ENCODE measurements at regions not wholly inside any gene's neighbourhood (a gene's known extent, or its start where the extent isn't known, plus 50 kb on each side); places are given as distances from the start of the nearest gene placed in this dataset.

- H3K4me1 ChIP-seq (ENCODE audit: control extremely low read depth in 1 of 4, control insufficient read depth in 4 of 4, insufficient read depth in 4 of 4, low read length in 3 of 4): no peaks in the 10 kb centered on the region
- CTCF ChIA-PET: no interaction called here
- no peaks in the 10 kb centered on the region for H3K9me3 ChIP-seq (ENCODE audit: control extremely low read depth in 1 of 5, control insufficient read depth in 4 of 5, insufficient read depth in 2 of 5, low read depth in 1 of 5, low read length in 4 of 5)
- POLR2A ChIA-PET: no interaction called here
- no peak for DNase-seq
- H3K4me3 ChIP-seq (ENCODE audit: control insufficient read depth in 1 of 7, extremely low read depth in 1 of 7, insufficient read depth in 4 of 7, low read depth in 2 of 7, low read length in 6 of 7): no peak overlapping the region
- no peaks in the 10 kb centered on the region for H3K36me3 ChIP-seq (ENCODE audit: control insufficient read depth in 4 of 4, insufficient read depth in 4 of 4, low read length in 3 of 4)
- peaks cover 0 to 2% (median 0%) of the 10 kb centered on the region in 5 experiments for H3K27me3 ChIP-seq (replicated peaks in 2 of 5; ENCODE audit: control insufficient read depth in 4 of 5, insufficient read depth in 5 of 5, low read length in 4 of 5)
- no peak overlapping the region for H3K27ac ChIP-seq (ENCODE audit: insufficient read depth in 1 of 2, low read depth in 1 of 2, low read length in 2 of 2, poor library complexity in 1 of 2, severe bottlenecking in 2 of 2)
- 58% methylated on average over 1 of the region's 2 CpGs for WGBS (ENCODE audit: insufficient coverage)
Observed at GRCh38 chr1:213573648-213574009, 414.1 kb upstream of the PROX1 start.

- no peaks in the 10 kb centered on the region for H3K36me3 ChIP-seq (ENCODE audit: control insufficient read depth in 4 of 4, insufficient read depth in 4 of 4, low read length in 3 of 4)
- H3K27ac ChIP-seq (ENCODE audit: insufficient read depth in 1 of 2, low read depth in 1 of 2, low read length in 2 of 2, poor library complexity in 1 of 2, severe bottlenecking in 2 of 2): no peak overlapping the region
- no peaks in the 10 kb centered on the region for H3K4me1 ChIP-seq (ENCODE audit: control extremely low read depth in 1 of 4, control insufficient read depth in 4 of 4, insufficient read depth in 4 of 4, low read length in 3 of 4)
- CTCF ChIA-PET: interaction anchor here (0.6 kb wide), 1 partner anchor 625 kb away, joined by 3 read pairs; no protein-coding TSS in a partner anchor
- POLR2A ChIA-PET: no interaction called here
- H3K4me3 ChIP-seq (ENCODE audit: control insufficient read depth in 1 of 7, extremely low read depth in 1 of 7, insufficient read depth in 4 of 7, low read depth in 2 of 7, low read length in 6 of 7): no peak overlapping the region
- WGBS (ENCODE audit: insufficient coverage): 80% methylated on average over 1 of the region's 6 CpGs
- H3K9me3 ChIP-seq (ENCODE audit: control extremely low read depth in 1 of 5, control insufficient read depth in 4 of 5, insufficient read depth in 2 of 5, low read depth in 1 of 5, low read length in 4 of 5): no peaks in the 10 kb centered on the region
- no peaks in the 10 kb centered on the region for H3K27me3 ChIP-seq (replicated peaks in 2 of 5; ENCODE audit: control insufficient read depth in 4 of 5, insufficient read depth in 5 of 5, low read length in 4 of 5)
- no peak for DNase-seq
Observed at GRCh38 chr1:213582976-213583567, 404.7 kb upstream of the PROX1 start.

- DNase-seq: no peak
- Histone ChIP-seq H3K9me3 (ENCODE audit: control extremely low read depth in 1 of 5, control insufficient read depth in 4 of 5, insufficient read depth in 2 of 5, low read depth in 1 of 5, low read length in 4 of 5) (no peaks in the 10 kb centered on the region), H3K36me3 (ENCODE audit: control insufficient read depth in 4 of 4, insufficient read depth in 4 of 4, low read length in 3 of 4) (no peaks in the 10 kb centered on the region), H3K4me1 (ENCODE audit: control extremely low read depth in 1 of 4, control insufficient read depth in 4 of 4, insufficient read depth in 4 of 4, low read length in 3 of 4) (no peaks in the 10 kb centered on the region), H3K27ac (ENCODE audit: insufficient read depth in 1 of 2, low read depth in 1 of 2, low read length in 2 of 2, poor library complexity in 1 of 2, severe bottlenecking in 2 of 2) (no peak overlapping the region), H3K27me3 (replicated peaks in 2 of 5; ENCODE audit: control insufficient read depth in 4 of 5, insufficient read depth in 5 of 5, low read length in 4 of 5) (no peaks in the 10 kb centered on the region), H3K4me3 (ENCODE audit: control insufficient read depth in 1 of 7, extremely low read depth in 1 of 7, insufficient read depth in 4 of 7, low read depth in 2 of 7, low read length in 6 of 7) (no peak overlapping the region)
- WGBS (ENCODE audit: insufficient coverage): no CpG with 5 or more reads among the region's 2 CpGs
- POLR2A ChIA-PET: no interaction called here
- CTCF ChIA-PET: no interaction called here
Observed at GRCh38 chr1:213584272-213584671, 403.5 kb upstream of the PROX1 start.

GRCh38 chr1:213585402-213585801 is 402.4 kb upstream of the PROX1 start:
- no CpG with 5 or more reads among the region's 2 CpGs for WGBS (ENCODE audit: insufficient coverage)
- ChIA-PET POLR2A (no interaction called here), CTCF (no interaction called here)
- H3K27ac ChIP-seq (ENCODE audit: insufficient read depth in 1 of 2, low read depth in 1 of 2, low read length in 2 of 2, poor library complexity in 1 of 2, severe bottlenecking in 2 of 2): no peak overlapping the region
- no peak overlapping the region for H3K4me3 ChIP-seq (ENCODE audit: control insufficient read depth in 1 of 7, extremely low read depth in 1 of 7, insufficient read depth in 4 of 7, low read depth in 2 of 7, low read length in 6 of 7)
- no peaks in the 10 kb centered on the region for H3K9me3 ChIP-seq (ENCODE audit: control extremely low read depth in 1 of 5, control insufficient read depth in 4 of 5, insufficient read depth in 2 of 5, low read depth in 1 of 5, low read length in 4 of 5)
- H3K36me3 ChIP-seq (ENCODE audit: control insufficient read depth in 4 of 4, insufficient read depth in 4 of 4, low read length in 3 of 4): no peaks in the 10 kb centered on the region
- no peaks in the 10 kb centered on the region for H3K4me1 ChIP-seq (ENCODE audit: control extremely low read depth in 1 of 4, control insufficient read depth in 4 of 4, insufficient read depth in 4 of 4, low read length in 3 of 4)
- H3K27me3 ChIP-seq (replicated peaks in 2 of 5; ENCODE audit: control insufficient read depth in 4 of 5, insufficient read depth in 5 of 5, low read length in 4 of 5): no peaks in the 10 kb centered on the region
- DNase-seq: no peak

GRCh38 chr1:213585959-213586586 is 401.7 kb upstream of the PROX1 start:
- ChIA-PET CTCF (no interaction called here), POLR2A (no interaction called here)
- H3K27ac ChIP-seq (ENCODE audit: insufficient read depth in 1 of 2, low read depth in 1 of 2, low read length in 2 of 2, poor library complexity in 1 of 2, severe bottlenecking in 2 of 2): no peak overlapping the region
- no peaks in the 10 kb centered on the region for H3K36me3 ChIP-seq (ENCODE audit: control insufficient read depth in 4 of 4, insufficient read depth in 4 of 4, low read length in 3 of 4)
- H3K27me3 ChIP-seq (replicated peaks in 2 of 5; ENCODE audit: control insufficient read depth in 4 of 5, insufficient read depth in 5 of 5, low read length in 4 of 5): no peaks in the 10 kb centered on the region
- 92% methylated on average over 5 of the region's 6 CpGs for WGBS (ENCODE audit: insufficient coverage)
- H3K4me3 ChIP-seq (ENCODE audit: control insufficient read depth in 1 of 7, extremely low read depth in 1 of 7, insufficient read depth in 4 of 7, low read depth in 2 of 7, low read length in 6 of 7): no peak overlapping the region
- DNase-seq: no peak
- no peaks in the 10 kb centered on the region for H3K4me1 ChIP-seq (ENCODE audit: control extremely low read depth in 1 of 4, control insufficient read depth in 4 of 4, insufficient read depth in 4 of 4, low read length in 3 of 4)
- H3K9me3 ChIP-seq (ENCODE audit: control extremely low read depth in 1 of 5, control insufficient read depth in 4 of 5, insufficient read depth in 2 of 5, low read depth in 1 of 5, low read length in 4 of 5): no peaks in the 10 kb centered on the region

GRCh38 chr1:213586587-213586972 is 401.2 kb upstream of the PROX1 start:
- Histone ChIP-seq H3K27me3 (replicated peaks in 2 of 5; ENCODE audit: control insufficient read depth in 4 of 5, insufficient read depth in 5 of 5, low read length in 4 of 5) (no peaks in the 10 kb centered on the region), H3K9me3 (ENCODE audit: control extremely low read depth in 1 of 5, control insufficient read depth in 4 of 5, insufficient read depth in 2 of 5, low read depth in 1 of 5, low read length in 4 of 5) (no peaks in the 10 kb centered on the region), H3K27ac (ENCODE audit: insufficient read depth in 1 of 2, low read depth in 1 of 2, low read length in 2 of 2, poor library complexity in 1 of 2, severe bottlenecking in 2 of 2) (no peak overlapping the region), H3K4me3 (ENCODE audit: control insufficient read depth in 1 of 7, extremely low read depth in 1 of 7, insufficient read depth in 4 of 7, low read depth in 2 of 7, low read length in 6 of 7) (no peak overlapping the region), H3K4me1 (ENCODE audit: control extremely low read depth in 1 of 4, control insufficient read depth in 4 of 4, insufficient read depth in 4 of 4, low read length in 3 of 4) (no peaks in the 10 kb centered on the region), H3K36me3 (ENCODE audit: control insufficient read depth in 4 of 4, insufficient read depth in 4 of 4, low read length in 3 of 4) (no peaks in the 10 kb centered on the region)
- ChIA-PET CTCF (no interaction called here), POLR2A (no interaction called here)
- DNase-seq: no peak
- 80% methylated on average over 1 of the region's 1 CpG for WGBS (ENCODE audit: insufficient coverage)

GRCh38 chr1:213596729-213597128 is 391.0 kb upstream of the PROX1 start:
- H3K36me3 ChIP-seq (ENCODE audit: control insufficient read depth in 4 of 4, insufficient read depth in 4 of 4, low read length in 3 of 4): no peaks in the 10 kb centered on the region
- H3K27ac ChIP-seq (ENCODE audit: insufficient read depth in 1 of 2, low read depth in 1 of 2, low read length in 2 of 2, poor library complexity in 1 of 2, severe bottlenecking in 2 of 2): no peak overlapping the region
- H3K4me1 ChIP-seq (ENCODE audit: control extremely low read depth in 1 of 4, control insufficient read depth in 4 of 4, insufficient read depth in 4 of 4, low read length in 3 of 4): no peaks in the 10 kb centered on the region
- CTCF ChIA-PET: no interaction called here
- POLR2A ChIA-PET: no interaction called here
- no peak for DNase-seq
- no peaks in the 10 kb centered on the region for H3K9me3 ChIP-seq (ENCODE audit: control extremely low read depth in 1 of 5, control insufficient read depth in 4 of 5, insufficient read depth in 2 of 5, low read depth in 1 of 5, low read length in 4 of 5)
- no peak overlapping the region for H3K4me3 ChIP-seq (ENCODE audit: control insufficient read depth in 1 of 7, extremely low read depth in 1 of 7, insufficient read depth in 4 of 7, low read depth in 2 of 7, low read length in 6 of 7)
- WGBS (ENCODE audit: insufficient coverage): 98% methylated on average over 5 of the region's 7 CpGs
- H3K27me3 ChIP-seq (replicated peaks in 2 of 5; ENCODE audit: control insufficient read depth in 4 of 5, insufficient read depth in 5 of 5, low read length in 4 of 5): no peaks in the 10 kb centered on the region

Data from common myeloid progenitor, CD34-positive (primary cell).